HCT116 (cell line): ENCODE measurements at regions not wholly inside any gene's neighbourhood (a gene's known extent, or its start where the extent isn't known, plus 50 kb on each side); places are given as distances from the start of the nearest gene placed in this dataset.

Experiments used
- POLR2A ChIP-seq: IDR thresholded peaks from 2 replicates; pipeline ENCODE4 v1.7.0; 2011; ENCODE audit warnings: borderline replicate concordance; ENCODE audit not compliant: insufficient read depth, insufficient read length; ENCODE audit errors: extremely low read depth
- ZNF274 ChIP-seq: fragments of 200-500 bp; sonication (Bioruptor generic); IDR thresholded peaks from 2 replicates; pipeline ENCODE4 v1.6.1; 2014; ENCODE audit warnings: mild to moderate bottlenecking, low read depth, low read length, inconsistent platforms
- TF ChIP-seq, protein P1 (sequence below), 3 experiments: fragments of 200-600 bp in 1 of 3; sonication (generic) in 1 of 3; IDR thresholded peaks in 2 of 3; conservative IDR thresholded peaks in 1 of 3; 2 replicates each; pipeline ENCODE4 v1.5.1; 2012 to 2017; ENCODE audit warnings: low read depth in 2 of 3, low read length in 2 of 3, antibody characterized with exemption in 1 of 3, borderline replicate concordance in 1 of 3, control low read depth in 1 of 3, mild to moderate bottlenecking in 1 of 3, mixed read lengths in 1 of 3, mixed run types in 1 of 3, moderate library complexity in 1 of 3; ENCODE audit not compliant: insufficient read depth in 1 of 3
- TF ChIP-seq, protein P2 (sequence below): IDR thresholded peaks from 2 replicates; pipeline ENCODE4 v1.6.1; 2011; ENCODE audit warnings: mild to moderate bottlenecking, low read length, moderate library complexity; ENCODE audit not compliant: insufficient replicate concordance; ENCODE audit errors: extremely low read depth
- TF ChIP-seq, protein P3 (sequence below): IDR thresholded peaks from 2 replicates; pipeline ENCODE4 v1.6.1; 2012
- TF ChIP-seq, protein P4 (sequence below): IDR thresholded peaks from 2 replicates; pipeline ENCODE4 v1.6.1; 2012; ENCODE audit warnings: low read depth

DNA sequence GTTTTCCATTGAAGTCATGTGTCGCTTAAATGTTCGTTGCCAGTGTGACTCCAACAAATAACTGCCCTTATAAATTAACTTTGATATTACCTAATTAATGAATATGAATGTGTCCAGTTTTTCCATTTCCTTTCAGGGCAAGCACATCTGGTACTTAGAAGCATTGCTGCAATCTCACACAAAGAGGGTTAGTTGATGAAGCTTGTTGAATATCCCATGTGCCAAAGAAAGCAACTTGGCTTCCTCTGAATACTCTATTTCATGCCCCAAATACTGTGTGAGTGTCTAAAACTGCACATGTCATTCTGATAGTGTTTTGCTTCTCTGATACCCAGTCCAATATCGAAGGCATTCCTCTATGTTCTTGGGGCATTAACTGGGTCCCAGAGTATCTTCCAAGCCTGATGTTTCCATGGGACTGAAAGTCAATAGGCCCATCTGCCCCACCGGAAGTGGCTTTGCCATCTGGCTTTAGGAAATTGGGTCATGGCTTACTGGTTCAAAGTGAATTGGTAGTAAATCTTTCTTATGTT, 75.8 kb upstream of the CNTN1 start:
- TF ChIP-seq, protein P1, sequence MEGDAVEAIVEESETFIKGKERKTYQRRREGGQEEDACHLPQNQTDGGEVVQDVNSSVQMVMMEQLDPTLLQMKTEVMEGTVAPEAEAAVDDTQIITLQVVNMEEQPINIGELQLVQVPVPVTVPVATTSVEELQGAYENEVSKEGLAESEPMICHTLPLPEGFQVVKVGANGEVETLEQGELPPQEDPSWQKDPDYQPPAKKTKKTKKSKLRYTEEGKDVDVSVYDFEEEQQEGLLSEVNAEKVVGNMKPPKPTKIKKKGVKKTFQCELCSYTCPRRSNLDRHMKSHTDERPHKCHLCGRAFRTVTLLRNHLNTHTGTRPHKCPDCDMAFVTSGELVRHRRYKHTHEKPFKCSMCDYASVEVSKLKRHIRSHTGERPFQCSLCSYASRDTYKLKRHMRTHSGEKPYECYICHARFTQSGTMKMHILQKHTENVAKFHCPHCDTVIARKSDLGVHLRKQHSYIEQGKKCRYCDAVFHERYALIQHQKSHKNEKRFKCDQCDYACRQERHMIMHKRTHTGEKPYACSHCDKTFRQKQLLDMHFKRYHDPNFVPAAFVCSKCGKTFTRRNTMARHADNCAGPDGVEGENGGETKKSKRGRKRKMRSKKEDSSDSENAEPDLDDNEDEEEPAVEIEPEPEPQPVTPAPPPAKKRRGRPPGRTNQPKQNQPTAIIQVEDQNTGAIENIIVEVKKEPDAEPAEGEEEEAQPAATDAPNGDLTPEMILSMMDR (IDR thresholded peaks at IDR 0.05 in 2 of 3, conservative IDR thresholded peaks at IDR 0.05 in 1 of 3; ENCODE audit: borderline replicate concordance in 1 of 3, insufficient read depth in 1 of 3, low read depth in 2 of 3, low read length in 2 of 3) = no peak
- TF ChIP-seq, protein P2, sequence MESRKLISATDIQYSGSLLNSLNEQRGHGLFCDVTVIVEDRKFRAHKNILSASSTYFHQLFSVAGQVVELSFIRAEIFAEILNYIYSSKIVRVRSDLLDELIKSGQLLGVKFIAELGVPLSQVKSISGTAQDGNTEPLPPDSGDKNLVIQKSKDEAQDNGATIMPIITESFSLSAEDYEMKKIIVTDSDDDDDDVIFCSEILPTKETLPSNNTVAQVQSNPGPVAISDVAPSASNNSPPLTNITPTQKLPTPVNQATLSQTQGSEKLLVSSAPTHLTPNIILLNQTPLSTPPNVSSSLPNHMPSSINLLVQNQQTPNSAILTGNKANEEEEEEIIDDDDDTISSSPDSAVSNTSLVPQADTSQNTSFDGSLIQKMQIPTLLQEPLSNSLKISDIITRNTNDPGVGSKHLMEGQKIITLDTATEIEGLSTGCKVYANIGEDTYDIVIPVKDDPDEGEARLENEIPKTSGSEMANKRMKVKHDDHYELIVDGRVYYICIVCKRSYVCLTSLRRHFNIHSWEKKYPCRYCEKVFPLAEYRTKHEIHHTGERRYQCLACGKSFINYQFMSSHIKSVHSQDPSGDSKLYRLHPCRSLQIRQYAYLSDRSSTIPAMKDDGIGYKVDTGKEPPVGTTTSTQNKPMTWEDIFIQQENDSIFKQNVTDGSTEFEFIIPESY = no peak
- TF ChIP-seq POLR2A (no peak), ZNF274 (no peak)
- TF ChIP-seq, protein P3, sequence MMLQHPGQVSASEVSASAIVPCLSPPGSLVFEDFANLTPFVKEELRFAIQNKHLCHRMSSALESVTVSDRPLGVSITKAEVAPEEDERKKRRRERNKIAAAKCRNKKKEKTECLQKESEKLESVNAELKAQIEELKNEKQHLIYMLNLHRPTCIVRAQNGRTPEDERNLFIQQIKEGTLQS = no peak
- TF ChIP-seq, protein P4, sequence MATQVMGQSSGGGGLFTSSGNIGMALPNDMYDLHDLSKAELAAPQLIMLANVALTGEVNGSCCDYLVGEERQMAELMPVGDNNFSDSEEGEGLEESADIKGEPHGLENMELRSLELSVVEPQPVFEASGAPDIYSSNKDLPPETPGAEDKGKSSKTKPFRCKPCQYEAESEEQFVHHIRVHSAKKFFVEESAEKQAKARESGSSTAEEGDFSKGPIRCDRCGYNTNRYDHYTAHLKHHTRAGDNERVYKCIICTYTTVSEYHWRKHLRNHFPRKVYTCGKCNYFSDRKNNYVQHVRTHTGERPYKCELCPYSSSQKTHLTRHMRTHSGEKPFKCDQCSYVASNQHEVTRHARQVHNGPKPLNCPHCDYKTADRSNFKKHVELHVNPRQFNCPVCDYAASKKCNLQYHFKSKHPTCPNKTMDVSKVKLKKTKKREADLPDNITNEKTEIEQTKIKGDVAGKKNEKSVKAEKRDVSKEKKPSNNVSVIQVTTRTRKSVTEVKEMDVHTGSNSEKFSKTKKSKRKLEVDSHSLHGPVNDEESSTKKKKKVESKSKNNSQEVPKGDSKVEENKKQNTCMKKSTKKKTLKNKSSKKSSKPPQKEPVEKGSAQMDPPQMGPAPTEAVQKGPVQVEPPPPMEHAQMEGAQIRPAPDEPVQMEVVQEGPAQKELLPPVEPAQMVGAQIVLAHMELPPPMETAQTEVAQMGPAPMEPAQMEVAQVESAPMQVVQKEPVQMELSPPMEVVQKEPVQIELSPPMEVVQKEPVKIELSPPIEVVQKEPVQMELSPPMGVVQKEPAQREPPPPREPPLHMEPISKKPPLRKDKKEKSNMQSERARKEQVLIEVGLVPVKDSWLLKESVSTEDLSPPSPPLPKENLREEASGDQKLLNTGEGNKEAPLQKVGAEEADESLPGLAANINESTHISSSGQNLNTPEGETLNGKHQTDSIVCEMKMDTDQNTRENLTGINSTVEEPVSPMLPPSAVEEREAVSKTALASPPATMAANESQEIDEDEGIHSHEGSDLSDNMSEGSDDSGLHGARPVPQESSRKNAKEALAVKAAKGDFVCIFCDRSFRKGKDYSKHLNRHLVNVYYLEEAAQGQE = no peak
